GM21717 (cell line): ENCODE measurements at regions not wholly inside any gene's neighbourhood (a gene's known extent, or its start where the extent isn't known, plus 50 kb on each side); places are given as distances from the start of the nearest gene placed in this dataset.

ENCODE experiments used
- ATAC-seq: cut with Tn5 transposase; IDR thresholded peaks from one replicate; pipeline ENCODE4 v1.9.1; 2021; ENCODE audit warnings: mild to moderate bottlenecking, moderate library complexity; ENCODE audit not compliant: unreplicated experiment

DNA sequence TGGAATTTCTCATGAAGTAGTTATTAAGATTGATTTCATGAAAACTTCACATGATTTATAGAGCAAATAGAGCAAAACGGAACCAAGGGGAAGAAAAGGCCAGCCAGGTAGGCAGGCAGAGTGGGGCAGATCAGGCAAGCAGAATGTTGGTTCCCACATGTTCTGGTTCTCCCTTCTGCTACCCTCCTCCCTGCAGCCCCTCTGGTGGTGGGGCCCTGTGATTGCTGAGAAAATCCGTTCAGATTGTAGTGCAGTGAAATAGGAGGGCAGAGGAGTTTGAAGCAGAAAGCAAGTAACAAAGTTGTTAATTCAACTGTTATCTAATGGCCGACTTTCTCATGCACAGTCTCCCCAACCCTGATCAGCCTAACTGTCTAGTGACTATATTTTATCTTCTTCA, 185.3 kb downstream of the MID1IP1 start:
- no peak for ATAC-seq

DNA sequence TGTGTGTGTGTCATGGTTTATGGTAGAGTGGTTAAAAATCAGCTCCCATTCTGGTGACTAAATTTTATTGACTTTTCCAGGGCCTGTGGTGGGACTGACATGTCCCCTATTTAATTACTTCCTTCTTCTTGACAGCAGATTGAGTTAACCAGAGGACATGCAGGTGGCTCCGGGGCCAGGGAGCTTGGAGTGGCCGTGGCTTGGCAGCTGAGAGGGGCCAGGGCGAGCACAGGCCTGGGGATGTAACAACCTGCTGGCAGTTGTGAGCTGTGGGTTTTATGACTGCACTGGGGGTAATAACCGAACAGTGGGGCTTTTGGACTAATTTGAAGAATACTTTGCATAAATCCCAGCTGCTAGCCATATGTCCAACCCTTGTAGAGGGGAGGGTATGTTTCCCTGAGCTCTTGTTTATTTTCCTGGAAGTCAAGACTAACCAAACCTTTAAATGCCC, 186.0 kb downstream of the MID1IP1 start:
- no peak for ATAC-seq

DNA sequence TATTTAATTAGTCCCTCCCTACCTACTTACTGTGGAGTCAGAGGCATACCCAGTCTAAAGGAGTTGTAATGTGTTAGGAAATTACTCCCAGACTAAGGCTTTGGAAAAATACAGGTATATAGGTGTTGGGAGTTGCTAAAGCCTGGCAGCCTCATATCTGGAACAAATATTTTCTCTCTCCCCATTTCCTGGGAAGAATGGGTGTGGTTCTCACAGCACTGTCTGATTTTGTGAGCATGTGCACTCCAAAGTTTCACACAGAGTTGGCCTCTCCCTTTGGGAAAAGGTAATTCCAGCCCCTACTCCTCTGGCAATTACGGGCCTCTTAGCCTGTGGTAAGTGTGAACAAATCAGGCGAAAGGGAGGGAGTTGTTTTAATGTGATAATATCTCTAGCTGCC, 187.0 kb downstream of the MID1IP1 start:
- ATAC-seq, result no peak

DNA sequence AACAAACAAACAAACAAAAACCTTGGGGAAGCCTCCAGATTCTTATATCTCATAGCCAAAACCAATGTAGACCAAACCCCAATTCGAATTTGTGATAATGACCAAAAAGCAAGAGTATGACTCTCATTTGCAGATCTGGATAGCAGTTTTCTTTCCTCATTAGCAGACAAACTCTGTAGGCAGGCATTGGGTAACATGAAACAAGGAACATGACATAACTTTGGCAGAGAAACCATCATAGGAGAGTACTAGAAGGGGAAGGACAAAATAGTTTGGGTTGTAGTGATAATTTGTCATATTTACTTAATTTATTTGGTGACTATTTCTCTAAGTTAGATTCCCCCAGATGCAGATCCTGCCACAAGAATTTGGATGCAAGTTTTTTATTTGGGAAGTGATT, 187.8 kb downstream of the MID1IP1 start:
- no peak for ATAC-seq

DNA sequence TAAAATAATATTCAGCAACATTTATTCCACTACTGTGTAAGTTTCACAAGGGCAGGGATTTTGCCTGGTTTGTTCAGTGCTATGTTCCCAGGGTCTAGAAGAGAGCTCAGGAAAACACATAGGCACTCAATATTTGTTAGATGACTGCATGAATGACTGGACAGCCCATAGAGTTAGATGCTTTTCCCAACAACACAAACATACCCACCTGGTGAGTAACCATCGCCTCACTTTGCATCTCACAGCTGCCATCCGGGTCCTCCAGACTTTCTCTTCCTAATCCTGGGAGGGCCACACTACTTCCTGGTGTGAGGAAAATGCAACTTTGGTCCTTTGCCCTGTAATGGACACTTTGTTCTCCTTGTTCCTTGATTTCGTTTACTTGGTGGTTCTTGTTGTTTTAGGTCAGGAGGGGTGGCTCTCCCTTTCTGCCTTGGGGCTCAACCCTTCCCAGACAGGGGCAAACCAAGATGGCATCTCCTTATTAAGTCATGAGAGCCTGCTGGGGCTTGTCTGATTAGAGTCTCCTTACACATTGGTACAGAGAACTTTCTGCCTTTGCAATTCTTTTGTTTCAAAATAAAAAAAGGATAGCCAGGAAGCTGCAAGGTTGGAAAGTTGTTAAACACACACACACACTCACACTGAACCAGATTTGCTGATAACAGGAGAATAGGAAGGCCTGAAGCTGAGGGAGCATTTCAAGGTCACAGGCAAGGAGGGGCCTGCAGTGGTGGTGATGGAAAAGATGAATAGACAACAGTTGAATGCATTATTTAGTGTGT, 190.6 kb downstream of the MID1IP1 start:
- no peak for ATAC-seq

DNA sequence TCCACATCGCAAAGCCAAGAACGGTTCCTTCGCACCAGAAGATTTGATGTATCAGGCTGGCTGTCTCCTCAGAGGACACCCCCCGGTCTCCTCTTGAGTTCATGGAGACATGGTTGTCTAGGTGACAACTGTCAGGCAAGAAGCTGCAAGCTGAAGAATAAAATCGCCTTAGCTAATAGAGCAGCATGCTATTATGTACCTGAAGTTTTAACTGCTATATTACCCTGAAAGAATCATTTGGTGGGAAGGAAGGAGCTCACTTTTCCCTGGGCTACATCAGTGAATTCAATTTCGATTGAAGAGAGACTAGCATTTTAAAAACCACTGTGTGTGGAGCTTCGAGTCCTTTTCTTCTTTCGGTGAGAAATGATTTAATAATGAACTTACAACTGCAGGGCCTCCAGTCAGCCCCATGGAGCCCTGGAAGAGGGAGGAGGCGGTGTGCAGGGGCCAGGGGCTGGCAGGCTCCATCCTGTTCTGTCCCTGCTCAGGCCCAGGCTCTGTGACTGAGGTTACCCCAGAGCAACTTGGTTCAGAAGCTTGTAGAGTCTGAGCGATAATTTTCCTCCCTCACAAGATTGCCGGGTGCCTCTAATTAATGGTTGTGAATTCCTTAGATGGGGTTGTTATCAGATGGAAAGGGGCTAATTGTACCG, 191.3 kb downstream of the MID1IP1 start:
- ATAC-seq, result no peak

DNA sequence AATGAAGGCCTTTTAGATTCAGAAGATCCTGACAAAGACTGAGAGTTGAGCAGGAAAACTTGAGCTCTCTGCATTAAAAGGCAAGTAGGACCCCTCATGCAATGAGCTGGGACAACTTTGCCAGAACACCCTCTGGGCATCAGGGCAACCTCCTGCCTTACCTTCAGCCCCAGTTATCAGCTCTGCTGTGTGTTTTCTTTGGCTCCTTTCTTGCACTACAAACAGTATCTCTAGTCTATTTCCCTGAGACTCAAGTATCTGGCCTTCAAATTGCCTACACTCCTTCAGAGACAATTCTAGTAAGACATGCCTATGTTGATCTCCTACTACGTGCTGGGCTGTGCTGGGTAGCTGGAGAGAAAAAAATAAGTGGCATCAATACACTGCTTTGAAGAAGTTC, 192.2 kb downstream of the MID1IP1 start:
- no peak for ATAC-seq

DNA sequence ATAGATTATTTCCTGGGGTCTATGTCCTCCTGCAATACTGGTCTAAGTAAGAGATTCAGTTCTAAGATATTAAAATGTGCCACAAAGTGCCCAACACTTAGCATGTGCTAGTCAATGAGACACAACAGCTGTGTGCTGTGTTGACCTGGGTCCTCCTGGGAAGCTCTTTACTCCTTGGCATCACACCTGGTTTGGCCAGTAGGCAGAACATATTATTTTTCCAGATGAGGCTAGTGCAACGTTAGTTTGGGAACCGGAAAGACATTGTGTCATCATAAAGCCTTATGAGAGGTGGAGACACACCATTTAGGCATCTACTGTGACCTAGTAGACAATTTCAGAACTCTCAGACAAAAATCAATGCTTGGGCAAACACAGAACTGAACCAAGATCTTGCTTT, 197.8 kb downstream of the MID1IP1 start:
- no peak for ATAC-seq

DNA sequence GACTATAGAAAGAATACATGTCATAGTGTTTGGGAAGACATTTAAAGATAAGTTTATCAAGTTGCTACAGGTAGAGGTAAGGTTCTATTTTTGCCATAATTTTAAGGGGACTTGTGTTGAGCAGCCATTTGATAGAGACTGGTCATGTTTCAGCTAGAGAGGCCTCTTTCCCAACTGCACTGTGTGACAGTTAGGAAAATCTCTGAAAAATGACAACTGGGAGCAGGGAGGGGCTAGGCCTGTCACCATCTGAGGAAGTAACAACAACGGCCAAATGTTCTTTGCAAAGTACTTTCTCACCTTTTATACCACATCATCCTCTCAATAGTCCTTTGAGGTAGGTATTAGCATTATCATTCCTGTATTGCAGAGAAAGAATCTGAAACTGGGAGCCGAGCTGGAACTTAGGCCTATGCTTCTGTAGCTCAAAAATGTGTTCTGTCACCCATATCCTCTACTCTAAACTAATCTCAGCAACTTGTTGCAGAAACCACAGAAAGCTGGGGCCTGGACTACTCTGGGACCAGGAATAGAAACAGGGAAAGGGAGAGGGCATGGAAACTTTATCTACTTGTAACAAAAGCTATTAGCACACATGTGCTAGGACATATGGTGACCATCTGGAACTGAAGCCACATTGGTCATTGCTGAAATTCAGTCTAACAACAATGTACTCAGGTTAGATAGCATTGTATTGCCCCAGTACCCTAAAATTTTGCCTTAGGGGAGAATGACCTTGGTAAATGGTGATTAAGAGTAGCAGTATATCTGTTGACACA, 198.9 kb downstream of the MID1IP1 start:
- ATAC-seq, result no peak

DNA sequence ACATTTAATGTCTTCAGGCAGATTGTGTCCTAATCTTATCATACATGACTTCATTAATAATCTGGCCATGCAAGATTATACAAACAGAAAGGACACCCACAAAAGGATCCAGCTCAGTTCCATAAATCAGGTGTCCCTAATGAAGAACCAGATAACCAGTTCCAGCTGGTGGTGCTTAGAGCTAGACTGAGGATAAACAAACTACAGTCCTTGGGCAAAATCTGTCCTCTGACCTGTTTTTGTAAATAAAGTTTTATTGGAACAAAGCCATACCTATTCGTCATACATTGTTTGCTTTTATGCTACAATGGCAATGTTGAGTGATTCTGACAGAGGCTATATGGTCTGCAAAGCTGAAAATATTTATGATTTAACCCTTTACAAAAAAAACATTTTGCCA, 199.5 kb downstream of the MID1IP1 start:
- no peak for ATAC-seq

DNA sequence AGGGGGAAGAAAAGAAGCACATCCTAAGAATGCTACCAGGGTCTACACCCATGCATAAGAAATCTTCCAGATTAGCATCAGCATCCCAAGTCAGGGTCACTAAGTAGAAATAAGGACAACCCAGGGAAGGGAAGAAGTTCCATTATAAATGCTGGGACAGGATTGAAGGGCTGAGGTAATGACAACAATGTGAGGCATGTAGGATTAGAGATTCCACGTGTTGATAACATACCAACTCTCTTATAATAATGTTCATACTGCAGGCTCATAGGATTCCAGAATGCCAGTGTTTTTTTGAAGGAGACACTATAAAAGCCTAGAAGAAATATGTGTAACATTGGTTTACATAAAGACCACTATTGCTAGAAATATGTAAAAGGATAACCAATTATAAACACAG, 201.2 kb downstream of the MID1IP1 start:
- ATAC-seq, result no peak

DNA sequence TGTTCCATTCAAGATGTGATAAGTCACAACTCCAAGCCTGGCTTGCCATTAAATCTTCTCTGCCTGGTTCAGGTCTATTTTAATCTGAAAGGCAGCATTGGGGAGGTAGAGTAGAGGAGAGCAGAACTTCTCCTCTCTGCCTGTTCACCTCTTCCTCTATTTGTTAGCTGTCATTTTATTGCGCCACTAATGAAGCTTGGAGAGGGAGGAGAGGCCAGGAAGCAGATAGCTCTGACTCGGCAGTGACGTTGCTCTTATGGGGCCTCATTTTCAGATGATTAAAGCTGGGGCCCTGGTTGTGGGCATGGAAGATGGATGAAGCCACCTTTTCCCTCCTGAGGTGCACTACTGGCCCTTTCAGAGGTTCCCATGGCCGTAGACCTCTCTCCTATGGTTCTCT, 207.3 kb downstream of the MID1IP1 start:
- ATAC-seq, result no peak

DNA sequence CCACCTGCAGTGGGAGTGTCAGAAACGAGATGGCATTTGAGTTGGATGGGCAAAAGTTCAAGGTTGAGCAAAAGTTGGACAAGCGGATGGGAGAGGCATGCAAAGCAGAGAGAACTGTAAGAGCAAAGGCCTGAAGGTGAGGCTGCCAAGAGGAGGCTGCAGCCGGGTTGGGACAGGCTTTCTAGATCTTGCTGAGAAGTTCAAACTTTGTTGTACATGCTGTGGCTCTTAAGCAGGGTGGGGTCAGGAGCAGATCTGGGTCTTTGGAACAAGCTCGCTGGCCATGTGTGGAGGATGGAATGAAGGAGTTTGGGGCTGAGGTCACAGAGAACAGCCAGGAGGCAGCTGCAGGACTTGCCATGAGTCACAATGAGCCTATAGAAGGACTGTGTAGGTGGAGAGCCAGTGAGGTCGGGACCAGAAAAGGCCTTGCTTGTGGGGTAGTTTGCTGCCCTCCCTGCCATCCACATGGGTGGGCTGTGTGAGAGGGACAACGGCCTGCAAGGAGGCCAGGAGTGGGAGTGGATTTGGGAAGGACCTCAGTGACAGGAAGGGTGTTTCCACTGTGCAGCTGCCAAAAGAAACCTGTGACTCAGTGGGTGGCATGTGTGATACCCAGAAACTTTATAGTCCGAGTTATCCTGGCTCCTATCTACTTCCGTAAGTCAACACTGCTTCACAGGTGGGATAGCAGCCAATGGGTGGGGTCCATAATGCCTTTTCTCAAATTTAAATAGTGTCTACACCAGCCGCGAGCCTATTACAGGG, 210.4 kb downstream of the MID1IP1 start:
- ATAC-seq, result no peak

DNA sequence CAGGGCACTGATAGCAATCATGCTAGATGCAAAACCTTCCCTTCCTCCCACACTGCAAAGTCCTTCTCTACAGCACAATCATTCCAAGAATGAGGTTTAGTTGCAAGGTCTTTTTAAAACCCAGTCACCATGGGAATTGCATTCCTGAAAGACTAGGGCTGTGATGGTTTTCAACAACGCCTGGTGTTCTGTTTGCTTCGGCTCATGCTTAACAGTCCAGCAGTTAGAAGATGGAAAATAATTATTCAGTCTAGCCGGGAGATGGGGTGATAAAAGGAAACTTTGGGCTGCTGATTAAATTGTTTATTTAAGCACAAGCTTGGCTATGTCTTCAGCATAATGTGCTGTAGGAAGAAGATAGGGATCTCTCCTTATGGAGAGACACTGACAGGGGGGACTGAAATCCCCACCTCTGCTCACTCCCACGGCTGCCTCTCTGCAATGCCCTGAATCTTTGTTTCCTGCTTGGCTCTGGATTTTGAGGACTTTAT, 211.4 kb downstream of the MID1IP1 start:
- ATAC-seq, result no peak

DNA sequence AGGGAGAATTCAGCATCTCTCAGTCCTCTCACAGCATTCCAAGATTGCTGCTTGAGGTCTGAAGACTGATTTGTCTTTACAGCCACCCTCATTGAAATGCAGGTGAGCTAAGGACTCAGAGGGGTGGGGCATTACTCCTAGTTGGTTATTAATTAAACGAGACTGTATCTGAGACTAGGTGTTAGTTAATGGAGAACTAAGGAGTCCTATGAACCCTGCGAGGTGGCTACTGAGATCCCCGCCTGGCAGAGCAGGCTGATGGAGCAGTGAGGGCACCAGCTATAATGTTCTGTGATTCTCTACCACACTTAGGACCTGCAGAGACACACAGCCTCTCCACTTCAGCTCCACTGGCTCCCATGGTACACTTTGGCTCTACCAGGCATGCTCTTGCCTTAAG, 215.3 kb downstream of the MID1IP1 start:
- ATAC-seq, result no peak

DNA sequence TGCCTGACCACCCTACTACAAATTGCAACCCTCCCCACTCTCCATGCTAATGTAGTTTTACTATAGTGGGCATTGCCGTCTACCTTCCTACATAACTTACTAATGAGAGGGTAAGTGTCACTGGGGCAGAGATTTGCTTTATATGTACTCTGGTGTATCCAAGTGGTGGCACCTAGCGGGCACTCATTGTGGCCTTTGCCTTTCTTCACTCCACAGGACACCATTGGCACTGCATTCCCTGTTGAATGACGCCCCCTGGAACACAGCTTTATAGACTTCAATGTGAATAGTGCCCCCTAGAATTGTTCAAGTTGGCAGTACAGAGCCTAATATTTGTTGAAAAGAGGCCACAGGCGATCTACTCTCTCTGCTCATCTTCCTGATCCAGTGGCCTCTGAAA, 215.8 kb downstream of the MID1IP1 start:
- no peak for ATAC-seq

DNA sequence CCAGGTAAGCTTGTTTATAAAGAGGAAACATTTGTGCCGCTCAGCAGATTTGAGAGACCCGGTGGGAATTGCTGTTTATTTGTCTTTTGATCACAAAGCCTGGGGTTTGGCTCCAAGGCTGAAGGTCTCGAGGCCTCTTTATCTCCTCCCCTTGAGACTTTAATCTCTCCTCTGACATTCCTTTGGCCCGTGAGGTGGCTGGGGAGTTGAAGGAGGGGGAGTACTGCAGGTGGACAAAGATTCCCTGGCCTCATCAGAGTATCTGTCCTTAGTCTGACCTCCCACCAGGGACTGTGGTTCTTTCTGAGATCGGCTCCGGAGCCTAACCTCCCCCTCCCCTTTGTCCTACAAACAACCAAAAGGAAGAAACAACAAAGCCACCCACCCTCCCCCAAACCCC, 216.5 kb downstream of the MID1IP1 start:
- no peak for ATAC-seq

DNA sequence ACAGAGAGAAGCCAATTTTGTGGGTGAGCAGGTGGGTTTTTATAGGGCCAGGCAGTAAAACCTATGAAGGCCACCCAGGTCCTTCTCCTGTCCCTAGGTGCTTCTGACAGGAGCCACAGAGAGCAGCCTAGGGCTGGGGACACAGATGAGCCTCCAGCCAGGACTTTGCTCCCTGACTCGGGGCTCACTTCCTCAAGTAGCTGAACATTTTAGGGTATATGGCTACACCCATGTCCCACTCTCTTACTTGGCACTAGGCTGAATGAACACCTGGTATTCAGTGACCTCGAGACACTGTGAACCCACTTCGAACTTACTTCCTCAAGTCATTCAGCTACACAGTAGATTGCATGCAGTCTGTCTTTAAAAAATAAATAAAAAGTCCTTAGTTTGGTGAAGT, 217.3 kb downstream of the MID1IP1 start:
- ATAC-seq, result no peak

DNA sequence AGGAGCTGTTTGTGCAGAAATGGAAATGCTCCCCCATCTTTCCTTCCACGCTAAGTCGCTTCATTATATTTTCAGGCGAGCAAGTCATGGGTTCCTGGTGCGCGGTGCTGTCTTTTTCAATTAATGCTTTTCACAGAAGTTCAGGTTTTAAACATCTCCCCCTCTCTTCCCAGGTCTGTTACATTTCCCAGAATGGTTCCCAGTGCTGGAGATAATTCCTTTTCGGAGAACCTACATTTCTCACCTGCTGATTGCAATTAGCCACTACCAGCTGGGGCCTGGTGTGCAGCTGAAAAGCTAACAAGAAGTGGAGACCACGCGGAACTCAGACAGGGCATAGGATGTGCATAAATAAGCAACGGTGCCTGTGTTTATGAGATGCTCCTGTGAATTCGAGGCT, 217.8 kb downstream of the MID1IP1 start:
- ATAC-seq, result no peak

DNA sequence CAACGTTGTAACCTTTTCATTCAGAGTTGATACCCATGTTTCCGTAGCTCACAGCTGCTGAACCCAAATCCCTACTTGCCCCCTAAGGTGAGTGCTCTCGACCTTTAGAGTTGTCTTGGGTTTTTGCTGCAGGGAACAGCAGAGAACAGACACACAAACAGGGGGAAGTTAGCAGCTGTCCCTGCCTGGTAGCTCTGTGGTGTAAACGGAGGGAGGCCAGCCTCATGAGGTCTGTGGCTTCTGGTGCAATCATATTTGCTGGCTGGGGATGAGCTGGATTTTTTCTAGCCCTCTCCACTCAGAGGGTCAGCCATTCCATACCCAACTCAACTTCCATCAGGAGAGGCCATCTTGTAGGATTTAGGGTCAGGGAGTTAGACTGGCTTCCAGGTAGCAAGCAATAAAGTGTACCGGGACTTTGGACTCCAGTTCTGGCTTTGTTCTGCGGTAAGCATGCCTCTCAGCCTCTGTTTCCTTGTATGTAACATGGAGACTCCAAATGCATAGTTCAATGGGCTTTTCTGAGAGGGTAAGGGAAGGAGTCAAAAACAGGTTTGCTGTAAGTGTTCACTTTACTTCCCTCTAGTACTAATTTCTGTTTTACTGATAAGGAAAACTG, 218.9 kb downstream of the MID1IP1 start:
- no peak for ATAC-seq

DNA sequence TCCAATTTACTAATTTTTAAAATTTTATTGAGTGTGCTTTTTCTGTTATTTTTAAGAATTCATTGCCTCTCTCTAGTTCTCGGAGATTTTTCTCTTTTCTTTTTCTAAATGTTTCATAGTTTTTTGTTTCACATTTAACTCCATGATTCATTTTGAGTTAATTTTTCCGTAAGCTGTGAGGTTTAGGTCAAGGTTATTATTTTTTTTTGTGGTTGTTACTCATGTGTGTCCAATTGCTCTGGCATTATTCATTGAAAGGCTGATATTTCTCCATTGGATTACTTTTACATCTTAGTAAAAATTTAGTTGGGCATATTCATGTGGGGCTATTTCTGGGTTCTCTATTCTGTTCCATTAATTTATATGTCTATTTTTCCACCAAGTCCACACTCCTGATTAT, 220.8 kb downstream of the MID1IP1 start:
- no peak for ATAC-seq
